Panc1 (cell line): ENCODE measurements at regions not wholly inside any gene's neighbourhood (a gene's known extent, or its start where the extent isn't known, plus 50 kb on each side); places are given as distances from the start of the nearest gene placed in this dataset.

Experiments used
- POLR2AphosphoS5 ChIP-seq: IDR thresholded peaks from 2 replicates; pipeline ENCODE4 v1.6.1; 2012; ENCODE audit warnings: mild to moderate bottlenecking, low read depth, low read length, moderate library complexity
- REST ChIP-seq, 2 experiments: IDR thresholded peaks; 2 replicates each; pipeline ENCODE4 v1.6.1; 2011 to 2012; ENCODE audit warnings: low read depth in 2 of 2, control low read depth in 1 of 2, low read length in 1 of 2, mild to moderate bottlenecking in 1 of 2, moderate library complexity in 1 of 2; ENCODE audit not compliant: insufficient read depth in 1 of 2
- SIN3A ChIP-seq: IDR thresholded peaks from 2 replicates; pipeline ENCODE4 v1.6.1; 2012; ENCODE audit warnings: low read depth, mild to moderate bottlenecking, low read length, moderate library complexity, borderline replicate concordance; ENCODE audit not compliant: insufficient read depth
- TF ChIP-seq, protein P1 (sequence below): fragments of 450-650 bp; IDR thresholded peaks from 2 replicates; pipeline ENCODE4 v1.5.1; 2017; ENCODE audit warnings: mild to moderate bottlenecking

DNA sequence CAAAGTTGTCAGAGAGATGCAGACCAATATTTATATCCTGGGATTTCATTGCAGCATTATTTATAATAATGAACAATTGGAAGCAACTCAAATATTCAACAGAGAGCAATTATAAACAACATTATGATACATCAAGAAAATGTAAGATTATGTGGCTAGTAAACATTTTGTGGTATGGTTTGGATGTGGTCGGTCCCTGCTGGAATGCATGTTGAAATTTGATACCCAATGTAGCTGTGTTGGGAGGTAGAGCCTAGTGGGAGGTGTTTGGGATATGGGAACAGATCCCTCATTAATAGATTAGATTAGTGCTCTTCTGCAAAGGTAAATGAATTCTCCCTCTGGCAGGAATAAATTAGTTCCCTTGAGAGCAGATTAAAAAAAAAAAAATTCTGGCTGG, 350.9 kb downstream of the ANKRD30A start:
- TF ChIP-seq, protein P1, sequence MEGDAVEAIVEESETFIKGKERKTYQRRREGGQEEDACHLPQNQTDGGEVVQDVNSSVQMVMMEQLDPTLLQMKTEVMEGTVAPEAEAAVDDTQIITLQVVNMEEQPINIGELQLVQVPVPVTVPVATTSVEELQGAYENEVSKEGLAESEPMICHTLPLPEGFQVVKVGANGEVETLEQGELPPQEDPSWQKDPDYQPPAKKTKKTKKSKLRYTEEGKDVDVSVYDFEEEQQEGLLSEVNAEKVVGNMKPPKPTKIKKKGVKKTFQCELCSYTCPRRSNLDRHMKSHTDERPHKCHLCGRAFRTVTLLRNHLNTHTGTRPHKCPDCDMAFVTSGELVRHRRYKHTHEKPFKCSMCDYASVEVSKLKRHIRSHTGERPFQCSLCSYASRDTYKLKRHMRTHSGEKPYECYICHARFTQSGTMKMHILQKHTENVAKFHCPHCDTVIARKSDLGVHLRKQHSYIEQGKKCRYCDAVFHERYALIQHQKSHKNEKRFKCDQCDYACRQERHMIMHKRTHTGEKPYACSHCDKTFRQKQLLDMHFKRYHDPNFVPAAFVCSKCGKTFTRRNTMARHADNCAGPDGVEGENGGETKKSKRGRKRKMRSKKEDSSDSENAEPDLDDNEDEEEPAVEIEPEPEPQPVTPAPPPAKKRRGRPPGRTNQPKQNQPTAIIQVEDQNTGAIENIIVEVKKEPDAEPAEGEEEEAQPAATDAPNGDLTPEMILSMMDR = no peak
- TF ChIP-seq POLR2AphosphoS5 (no peak), REST (IDR thresholded peaks at IDR 0.05; ENCODE audit: insufficient read depth in 1 of 2, low read depth in 2 of 2, low read length in 1 of 2) (no peak), SIN3A (no peak)
